ENCODE measurements at regions not wholly inside any gene's neighbourhood (a gene's known extent, or its start where the extent isn't known, plus 50 kb on each side); places are given as distances from the start of the nearest gene placed in this dataset.

GRCh38 chr2:147511491-147511948 is 333.3 kb upstream of the ACVR2A start:
- DNase-seq (peak in 1 of 4 donors; percentile 42), ATAC-seq (peak; percentile 71)

DNA sequence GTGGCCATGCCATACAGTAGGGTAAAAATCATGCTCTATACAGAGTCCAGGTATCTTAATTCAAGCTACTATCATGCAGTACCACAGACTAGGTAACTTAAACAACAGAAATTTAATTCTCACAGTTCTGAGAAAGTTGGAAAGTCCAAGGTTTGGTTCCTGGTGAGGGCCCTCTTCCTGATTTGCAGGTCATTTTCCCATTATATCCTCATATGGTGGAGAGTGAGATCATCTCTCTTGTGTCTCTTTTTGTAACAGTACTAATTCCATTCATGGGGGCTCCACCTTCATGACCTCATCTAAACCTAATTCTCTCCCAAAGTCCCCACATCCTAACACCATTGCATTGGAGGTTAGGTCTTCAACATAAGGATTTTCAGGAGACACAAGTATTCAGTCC is 335.0 kb upstream of the ACVR2A start:
- H3K9me3 ChIP-seq = no peaks in the 10 kb centered on the region
- H3K4me1 ChIP-seq = no peaks in the 10 kb centered on the region
- intact Hi-C loops (cut with DNase I) = no loop called here
- H3K36me3 ChIP-seq = no peaks in the 10 kb centered on the region
- no peak for ATAC-seq
- H3K4me3 ChIP-seq = no peak overlapping the region
- no peak overlapping the region for H3K27ac ChIP-seq
- no peaks in the 10 kb centered on the region for H3K27me3 ChIP-seq
- TF ChIP-seq, protein P1, sequence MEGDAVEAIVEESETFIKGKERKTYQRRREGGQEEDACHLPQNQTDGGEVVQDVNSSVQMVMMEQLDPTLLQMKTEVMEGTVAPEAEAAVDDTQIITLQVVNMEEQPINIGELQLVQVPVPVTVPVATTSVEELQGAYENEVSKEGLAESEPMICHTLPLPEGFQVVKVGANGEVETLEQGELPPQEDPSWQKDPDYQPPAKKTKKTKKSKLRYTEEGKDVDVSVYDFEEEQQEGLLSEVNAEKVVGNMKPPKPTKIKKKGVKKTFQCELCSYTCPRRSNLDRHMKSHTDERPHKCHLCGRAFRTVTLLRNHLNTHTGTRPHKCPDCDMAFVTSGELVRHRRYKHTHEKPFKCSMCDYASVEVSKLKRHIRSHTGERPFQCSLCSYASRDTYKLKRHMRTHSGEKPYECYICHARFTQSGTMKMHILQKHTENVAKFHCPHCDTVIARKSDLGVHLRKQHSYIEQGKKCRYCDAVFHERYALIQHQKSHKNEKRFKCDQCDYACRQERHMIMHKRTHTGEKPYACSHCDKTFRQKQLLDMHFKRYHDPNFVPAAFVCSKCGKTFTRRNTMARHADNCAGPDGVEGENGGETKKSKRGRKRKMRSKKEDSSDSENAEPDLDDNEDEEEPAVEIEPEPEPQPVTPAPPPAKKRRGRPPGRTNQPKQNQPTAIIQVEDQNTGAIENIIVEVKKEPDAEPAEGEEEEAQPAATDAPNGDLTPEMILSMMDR (IDR thresholded peaks at IDR 0.05) = no peak
- no peak for DNase-seq

More at GRCh38 chr2:147511491-147511948, 333.3 kb upstream of the ACVR2A start:
- H3K36me3 ChIP-seq = no peaks in the 10 kb centered on the region
- intact Hi-C loops (cut with DNase I) = no loop called here
- no peaks in the 10 kb centered on the region for H3K9me3 ChIP-seq
- no peaks in the 10 kb centered on the region for H3K27me3 ChIP-seq
- peak overlapping the region in 1 of 2 donors; percentile 9 for H3K27ac ChIP-seq
- no peak overlapping the region for H3K4me3 ChIP-seq
- TF ChIP-seq, protein P1 (IDR thresholded peaks at IDR 0.05) = no peak
- H3K4me1 ChIP-seq = no peaks in the 10 kb centered on the region

DNA sequence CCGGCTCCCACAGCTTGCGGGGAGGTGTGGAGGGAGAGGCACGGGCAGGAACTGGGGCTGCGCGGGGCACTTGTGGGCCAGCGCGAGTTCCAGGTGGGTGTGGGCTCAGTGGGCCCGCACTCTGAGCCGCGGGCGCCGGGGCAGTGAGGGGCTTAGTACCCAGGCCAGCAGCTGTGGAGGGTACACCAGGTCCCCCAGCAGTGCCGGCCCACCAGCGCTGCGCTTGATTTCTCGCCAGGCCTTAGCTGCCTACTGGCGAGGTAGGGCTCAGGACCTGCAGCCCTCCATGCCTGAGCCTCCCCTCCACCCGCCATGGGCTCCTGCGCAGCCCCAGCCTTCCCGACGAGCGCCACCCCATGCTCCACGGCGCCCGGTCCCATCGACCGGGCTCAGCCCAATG is 337.9 kb upstream of the ACVR2A start:
- H3K27ac ChIP-seq = no peak overlapping the region
- H3K36me3 ChIP-seq = no peaks in the 10 kb centered on the region
- H3K4me1 ChIP-seq = no peaks in the 10 kb centered on the region
- no peak overlapping the region for H3K4me3 ChIP-seq
- DNase-seq = peak in 1 of 4 donors; percentile 63
- ATAC-seq = no peak
- no peaks in the 10 kb centered on the region for H3K27me3 ChIP-seq
- TF ChIP-seq, protein P1 (IDR thresholded peaks at IDR 0.05) = no peak
- H3K9me3 ChIP-seq = no peaks in the 10 kb centered on the region
- intact Hi-C loops (cut with DNase I) = no loop called here

- no peaks in the 10 kb centered on the region for H3K9me3 ChIP-seq
Measured at GRCh38 chr2:147502711-147503290, 342.0 kb upstream of the ACVR2A start.

GRCh38 chr2:147501968-147502367 is 342.9 kb upstream of the ACVR2A start:
- Histone ChIP-seq H3K36me3 (no peaks in the 10 kb centered on the region), H3K4me1 (no peaks in the 10 kb centered on the region), H3K27me3 (no peaks in the 10 kb centered on the region), H3K4me3 (no peak overlapping the region), H3K27ac (no peak overlapping the region), H3K9me3 (no peaks in the 10 kb centered on the region)
- intact Hi-C loops (cut with DNase I) = no loop called here
- TF ChIP-seq, protein P1 (IDR thresholded peaks at IDR 0.05) = no peak
- ATAC-seq = no peak
- no peak for DNase-seq

More at GRCh38 chr2:147502711-147503290, 342.0 kb upstream of the ACVR2A start:
- TF ChIP-seq, protein P1 (IDR thresholded peaks at IDR 0.05) = no peak
- intact Hi-C loops (cut with DNase I) = no loop called here
- no peak for DNase-seq
- ATAC-seq = no peak
- Histone ChIP-seq H3K27me3 (no peaks in the 10 kb centered on the region), H3K4me3 (no peak overlapping the region), H3K27ac (no peak overlapping the region), H3K36me3 (no peaks in the 10 kb centered on the region), H3K4me1 (no peaks in the 10 kb centered on the region)

Measured in left lung (tissue), 4 donors.